T-helper 1 cell (primary cell): ENCODE measurements at regions not wholly inside any gene's neighbourhood (a gene's known extent, or its start where the extent isn't known, plus 50 kb on each side); places are given as distances from the start of the nearest gene placed in this dataset.
"Not testable (repeated sequence)": the region's sequence is repeated elsewhere in the genome, so short reads cannot be mapped to it uniquely, and the experiment has no call there.

Experiments used
- DNase-seq, 5 donors: peaks; one replicate each; pipeline ENCODE4 v3.0.0-alpha.2; 2012 to 2020

GRCh38 chr2:215830304-215830703 lies 183.0 kb downstream of the MREG start:
- no peak for DNase-seq

GRCh38 chr2:215829261-215829660 lies 184.1 kb downstream of the MREG start:
- DNase-seq = no peak

- peak in 3 of 5 donors; percentile 3 to 20 (median 16) for DNase-seq
These were observed 184.7 kb downstream of the MREG start for GRCh38 chr2:215828528-215829184.

GRCh38 chr2:215826838-215827441 lies 186.4 kb downstream of the MREG start:
- no peak for DNase-seq

- no peak for DNase-seq
These were observed 187.0 kb downstream of the MREG start for GRCh38 chr2:215826376-215826775.

- DNase-seq = no peak
These were observed 187.6 kb downstream of the MREG start for GRCh38 chr2:215825707-215826106.

- DNase-seq = not testable (repeated sequence)
These were observed 192.1 kb downstream of the MREG start for GRCh38 chr2:215821298-215821697.

GRCh38 chr2:215819713-215820112 lies 193.6 kb downstream of the MREG start:
- DNase-seq = not testable (repeated sequence)

GRCh38 chr2:215817046-215817445 lies 196.3 kb downstream of the MREG start:
- DNase-seq = no peak

GRCh38 chr2:215816424-215816823 lies 196.9 kb downstream of the MREG start:
- DNase-seq = no peak

- no peak for DNase-seq
These were observed 197.4 kb downstream of the MREG start for GRCh38 chr2:215815960-215816359.

- no peak for DNase-seq
These were observed 200.4 kb downstream of the MREG start for GRCh38 chr2:215812966-215813365.

GRCh38 chr2:215811409-215812345 lies 201.7 kb downstream of the MREG start:
- DNase-seq = no peak

GRCh38 chr2:215811003-215811402 lies 202.3 kb downstream of the MREG start:
- no peak for DNase-seq

- no peak for DNase-seq
These were observed 204.4 kb downstream of the MREG start for GRCh38 chr2:215808996-215809395.

- no peak for DNase-seq
These were observed 205.2 kb downstream of the MREG start for GRCh38 chr2:215808194-215808593.

- no peak for DNase-seq
These were observed 207.9 kb downstream of the MREG start for GRCh38 chr2:215805493-215805892.

GRCh38 chr2:215803150-215803549 lies 210.2 kb downstream of the MREG start:
- DNase-seq = no peak

GRCh38 chr2:215799194-215799593 lies 214.2 kb downstream of the MREG start:
- no peak for DNase-seq

- DNase-seq = no peak
These were observed 215.7 kb downstream of the MREG start for GRCh38 chr2:215797676-215798075.

- no peak for DNase-seq
These were observed 217.1 kb downstream of the MREG start for GRCh38 chr2:215796140-215796855.

- DNase-seq = no peak
These were observed 218.4 kb downstream of the MREG start for GRCh38 chr2:215794829-215795546.
